ENCODE measurements at regions not wholly inside any gene's neighbourhood (a gene's known extent, or its start where the extent isn't known, plus 50 kb on each side); places are given as distances from the start of the nearest gene placed in this dataset.

GRCh38 chr1:11352816-11353799 lies 80.1 kb downstream of the UBIAD1 start:
- no peak for TF ChIP-seq POLR2A (IDR thresholded peaks at IDR 0.05)
- TF ChIP-seq CTCF (IDR thresholded peaks at IDR 0.05 in 8 of 11, conservative IDR thresholded peaks at IDR 0.05 in 3 of 11): no peak
